Femur (tissue), 1 donor: ENCODE measurements at regions not wholly inside any gene's neighbourhood (a gene's known extent, or its start where the extent isn't known, plus 50 kb on each side); places are given as distances from the start of the nearest gene placed in this dataset.

ENCODE experiments used
- DNase-seq: peaks from one replicate; pipeline ENCODE4 v3.0.0-alpha.2; 2017

DNA sequence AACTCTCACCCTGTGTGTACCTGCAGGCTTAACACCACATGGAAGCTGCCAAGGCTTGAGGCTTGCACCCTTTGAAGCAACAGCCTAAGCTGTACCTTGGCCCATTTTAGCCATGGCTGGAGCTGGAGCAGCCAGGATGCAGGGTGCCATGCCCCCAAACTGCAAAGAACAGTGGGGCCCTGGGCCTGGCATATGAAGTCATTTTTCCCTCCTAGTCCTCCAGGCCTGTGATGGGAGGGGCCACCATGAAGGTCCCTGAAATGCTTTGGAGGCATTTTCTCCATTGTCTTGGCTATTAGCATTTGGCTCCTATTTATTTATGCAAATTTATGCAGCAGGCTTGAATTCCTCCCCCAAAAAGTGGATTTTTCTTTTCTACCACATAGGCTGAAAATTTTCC is 238.4 kb downstream of the CDCA7 start:
- no peak for DNase-seq

DNA sequence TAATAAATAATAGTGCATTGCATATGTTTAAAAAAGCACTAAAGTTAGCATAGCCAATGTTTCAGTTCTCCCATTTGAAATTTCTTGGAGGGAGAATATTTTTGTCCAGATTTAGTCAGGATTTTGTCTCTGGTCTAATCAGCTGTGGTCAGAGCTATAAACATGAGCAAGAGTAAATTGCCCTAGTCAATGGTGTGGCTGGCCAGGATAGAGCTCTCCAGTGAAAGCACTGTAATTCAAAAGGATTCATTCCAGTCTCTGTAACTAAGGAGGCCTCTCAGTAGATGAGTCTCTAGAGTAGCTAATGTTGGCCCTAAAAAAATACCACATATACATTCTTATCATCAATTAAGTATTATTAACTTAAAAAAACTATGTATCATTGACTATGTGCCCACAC is 241.6 kb downstream of the CDCA7 start:
- no peak for DNase-seq

DNA sequence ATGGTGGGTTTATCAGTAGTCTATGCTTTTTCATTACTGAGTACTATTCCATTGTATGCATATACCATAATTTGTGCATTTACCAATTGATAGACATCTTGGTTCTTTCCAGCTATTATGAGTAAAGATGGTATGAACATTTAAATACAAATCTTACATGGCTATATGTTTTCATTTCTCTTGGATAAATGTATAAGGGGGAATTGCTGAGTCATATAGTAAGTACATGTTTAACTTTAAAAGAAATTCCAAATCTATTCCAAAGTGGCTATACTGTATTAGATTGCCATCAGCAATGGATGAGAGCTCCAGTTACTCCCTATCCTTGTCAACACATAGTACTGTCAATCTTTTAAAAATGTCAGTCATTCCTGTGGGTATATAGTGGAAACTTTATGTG is 243.9 kb downstream of the CDCA7 start:
- no peak for DNase-seq

DNA sequence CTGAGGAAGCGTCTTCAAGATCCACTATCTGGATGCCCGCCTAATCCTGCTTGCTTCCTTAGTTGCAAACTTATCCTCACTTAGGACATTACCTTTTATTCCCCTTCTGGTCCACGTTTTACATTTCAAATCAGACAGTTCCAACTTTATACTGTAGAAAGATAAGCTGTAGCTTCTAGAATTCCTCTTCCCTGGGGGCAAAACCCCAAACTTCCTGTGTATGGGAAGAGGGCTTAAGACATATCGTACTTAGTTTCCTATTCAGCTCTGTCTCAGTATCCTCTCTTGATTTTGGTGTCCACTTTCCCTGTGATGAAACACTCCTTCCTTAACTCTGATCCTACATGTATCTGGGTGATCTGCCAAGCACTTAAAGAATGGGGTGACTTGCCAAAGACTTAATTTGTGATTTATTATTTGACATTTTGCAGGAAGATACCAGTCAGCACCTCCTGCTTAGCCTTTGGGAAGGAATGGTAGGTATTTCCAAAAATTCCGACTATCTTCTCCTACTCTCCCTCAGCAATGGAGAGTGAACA is 245.2 kb downstream of the CDCA7 start:
- no peak for DNase-seq

DNA sequence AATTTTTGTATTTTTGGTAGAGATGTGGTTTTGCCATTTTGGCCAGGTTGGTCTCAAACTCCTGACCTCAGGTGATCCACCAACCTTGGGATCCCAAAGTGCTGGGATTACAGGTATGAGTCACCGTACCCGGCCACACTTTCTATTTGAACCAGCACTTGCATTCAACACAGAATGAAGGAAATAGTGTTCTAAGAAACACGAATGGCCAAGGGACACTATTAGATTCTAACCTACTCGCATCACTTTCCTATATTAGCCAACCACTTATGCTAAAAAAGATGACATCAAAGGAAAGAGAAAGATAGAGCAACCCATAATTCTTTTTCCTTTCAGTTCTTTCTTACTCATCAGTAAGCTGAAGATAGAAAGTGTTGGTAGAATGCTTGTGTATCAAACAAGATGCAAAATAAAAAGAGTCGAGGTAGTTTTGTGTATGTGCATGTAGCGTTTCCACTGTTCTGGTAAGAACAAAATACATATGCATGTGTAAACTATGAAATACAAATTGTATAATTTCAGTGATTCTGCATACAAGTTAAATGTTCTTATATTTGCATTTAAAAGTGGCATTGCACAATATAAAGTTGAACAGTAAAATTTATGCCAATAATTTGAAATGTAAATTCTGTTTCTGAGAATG is 247.6 kb downstream of the CDCA7 start:
- DNase-seq, result no peak

DNA sequence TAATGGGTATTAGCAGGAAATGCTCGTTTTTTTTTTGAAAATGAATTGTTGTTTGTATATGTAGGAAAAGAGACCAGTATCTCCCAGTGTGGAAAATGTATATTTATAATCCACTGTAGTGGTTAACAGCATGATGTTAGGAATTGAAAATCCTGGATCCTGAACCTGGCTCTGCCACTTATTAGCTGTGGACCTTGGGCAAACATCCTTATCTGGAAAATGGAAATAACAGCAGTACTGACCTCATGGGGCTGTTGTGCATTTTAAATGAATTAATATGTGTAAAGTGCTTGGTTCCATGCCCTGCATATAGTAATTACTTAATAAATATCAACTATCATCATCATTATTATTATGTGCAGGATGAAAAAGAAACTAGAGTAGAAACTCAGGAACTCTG is 251.3 kb downstream of the CDCA7 start:
- DNase-seq, result no peak

DNA sequence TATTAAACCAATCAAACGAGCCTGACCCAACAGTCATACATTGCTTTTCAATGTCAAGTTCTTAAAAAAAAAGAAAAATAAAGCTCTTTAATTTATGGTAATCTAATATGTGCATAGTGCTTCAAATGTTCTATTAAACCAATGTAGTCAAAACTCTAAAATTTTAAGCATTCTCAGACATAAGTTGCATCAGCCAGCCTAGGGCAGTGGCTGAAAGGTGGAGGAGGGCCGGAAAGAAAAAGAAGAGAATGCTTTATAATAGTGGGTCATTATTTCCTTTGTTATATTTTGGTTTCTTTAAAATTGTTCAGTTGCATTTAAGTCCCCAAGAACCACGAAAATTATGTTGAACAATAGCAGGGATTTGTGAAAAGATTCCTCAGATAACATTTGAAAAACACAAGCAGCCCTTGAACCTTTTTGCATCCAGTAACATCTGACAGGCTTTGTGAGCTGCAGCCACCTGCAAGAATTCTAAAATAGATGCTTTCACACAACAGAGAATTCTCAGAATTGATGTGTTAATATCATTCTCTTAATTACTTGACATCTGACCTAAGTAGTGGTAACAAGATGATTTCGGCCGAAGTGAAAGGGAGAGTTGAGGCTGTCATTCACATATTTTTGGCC is 252.1 kb downstream of the CDCA7 start:
- DNase-seq, result no peak

DNA sequence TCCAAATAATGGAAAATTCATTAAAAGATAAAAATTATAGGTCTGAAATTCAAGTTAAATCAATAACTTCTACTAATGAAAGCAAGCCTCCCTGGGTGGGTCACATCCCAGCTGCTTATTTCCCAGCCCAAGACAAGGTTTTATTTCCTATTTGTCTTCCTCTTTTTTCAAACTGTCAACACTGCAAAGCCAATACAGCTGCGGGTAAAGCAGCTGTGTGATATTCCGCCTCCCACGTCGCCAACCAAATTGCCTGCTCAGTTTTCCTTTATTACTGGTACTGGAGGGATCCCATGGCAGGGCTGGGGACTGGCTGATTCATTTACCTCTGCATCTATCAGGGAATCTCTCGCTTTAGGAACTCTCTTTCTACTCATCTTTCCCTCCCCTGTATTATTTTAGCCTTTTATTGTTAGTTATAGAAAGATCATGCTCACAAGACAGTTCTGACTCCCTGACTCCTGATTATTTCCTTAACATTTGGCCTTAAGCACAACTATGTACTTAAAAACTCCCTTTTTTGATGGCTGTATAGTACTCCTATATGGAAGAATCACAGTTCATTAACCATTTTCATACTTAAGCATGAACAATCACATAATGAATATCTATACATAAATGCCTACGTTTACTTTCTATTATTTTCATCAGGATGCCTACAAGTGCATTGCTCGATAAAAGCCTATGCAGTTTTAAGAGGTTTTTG is 253.1 kb downstream of the CDCA7 start:
- DNase-seq, result peak; percentile 69

DNA sequence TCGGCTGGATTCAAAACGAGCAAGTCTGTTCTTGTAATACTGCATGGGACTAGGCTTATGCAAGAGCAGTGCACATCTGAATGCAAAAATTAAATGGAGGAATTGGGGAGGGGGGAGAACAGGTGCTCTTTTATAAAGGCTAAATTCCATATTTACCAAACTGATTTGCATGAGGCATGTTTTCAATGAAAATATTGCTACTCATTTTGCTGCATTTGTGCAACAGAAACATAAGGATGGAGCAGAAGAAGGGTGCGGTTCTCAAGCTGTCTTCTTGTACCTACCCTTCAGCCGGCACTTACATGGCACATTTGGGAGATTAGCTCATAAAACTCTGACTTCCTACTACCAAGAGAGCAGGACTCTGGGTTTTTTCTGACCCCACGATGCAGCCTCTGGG is 256.4 kb downstream of the CDCA7 start:
- no peak for DNase-seq

DNA sequence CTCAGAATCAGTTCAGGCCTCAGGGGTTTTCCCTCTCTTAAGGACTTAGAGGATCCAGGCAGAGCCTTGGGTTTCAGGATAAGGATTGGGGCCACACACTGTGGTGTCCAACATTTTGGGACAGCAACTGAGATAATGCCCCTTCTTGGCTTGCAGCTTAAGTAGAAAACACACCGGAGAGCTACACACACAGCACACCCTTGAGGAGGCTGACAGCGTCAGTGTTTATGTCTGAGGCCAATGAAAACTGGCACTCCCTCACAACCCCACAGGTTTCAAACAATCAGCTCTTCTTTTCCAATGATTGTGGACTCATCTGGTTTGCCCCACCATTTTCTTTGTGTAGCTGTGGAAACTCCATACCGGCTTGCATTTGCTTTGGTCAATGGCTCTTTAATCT is 257.7 kb downstream of the CDCA7 start:
- no peak for DNase-seq

DNA sequence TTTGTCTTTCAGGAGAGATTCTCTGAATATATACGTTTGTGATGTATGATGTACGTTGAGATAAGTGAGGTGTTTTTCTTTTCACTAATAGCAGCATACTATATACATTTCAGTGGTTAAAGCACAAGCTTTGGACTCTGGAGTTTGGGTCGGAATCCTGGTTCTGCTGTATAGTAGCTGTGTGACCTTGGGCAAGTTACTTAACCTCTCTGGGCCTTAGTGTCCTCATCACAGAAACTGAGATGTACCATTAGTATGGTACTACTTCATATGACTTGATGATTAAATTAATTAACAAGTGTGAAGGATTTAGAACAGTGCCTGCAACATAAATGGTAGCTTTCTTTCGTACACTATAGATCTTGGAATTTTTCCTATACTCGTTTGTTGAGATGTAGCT is 258.7 kb downstream of the CDCA7 start:
- DNase-seq, result no peak

DNA sequence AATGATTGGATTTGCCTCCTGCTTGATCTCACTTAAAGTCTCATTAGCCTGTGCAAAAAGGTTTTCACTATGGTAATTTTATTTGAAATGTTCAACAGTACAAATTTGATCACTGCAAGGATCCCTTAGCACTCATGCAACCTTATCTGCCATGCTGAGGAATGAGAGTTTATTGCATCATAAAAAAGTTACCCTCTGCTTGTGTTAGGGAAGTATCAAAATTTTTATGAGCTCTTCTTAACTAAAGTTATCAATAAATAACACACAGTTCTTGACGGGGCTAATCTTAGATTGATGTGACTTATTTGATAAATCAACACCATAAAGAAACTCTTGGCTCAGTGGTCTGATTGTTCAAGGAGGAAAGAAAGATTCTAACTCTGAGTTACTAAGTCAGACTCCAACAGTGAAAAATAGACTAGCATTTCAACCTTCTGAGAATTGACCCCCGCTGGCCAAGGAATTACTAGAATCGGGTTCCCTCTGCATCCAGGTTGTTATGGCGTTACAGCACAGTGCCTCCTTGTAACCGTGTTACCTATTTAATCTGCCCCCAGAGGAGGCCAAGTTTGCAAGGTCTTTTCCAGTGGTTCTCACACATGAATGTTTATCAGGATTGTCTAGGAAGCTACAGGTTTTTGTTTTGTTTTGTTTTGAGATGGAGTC is 259.7 kb downstream of the CDCA7 start:
- no peak for DNase-seq

DNA sequence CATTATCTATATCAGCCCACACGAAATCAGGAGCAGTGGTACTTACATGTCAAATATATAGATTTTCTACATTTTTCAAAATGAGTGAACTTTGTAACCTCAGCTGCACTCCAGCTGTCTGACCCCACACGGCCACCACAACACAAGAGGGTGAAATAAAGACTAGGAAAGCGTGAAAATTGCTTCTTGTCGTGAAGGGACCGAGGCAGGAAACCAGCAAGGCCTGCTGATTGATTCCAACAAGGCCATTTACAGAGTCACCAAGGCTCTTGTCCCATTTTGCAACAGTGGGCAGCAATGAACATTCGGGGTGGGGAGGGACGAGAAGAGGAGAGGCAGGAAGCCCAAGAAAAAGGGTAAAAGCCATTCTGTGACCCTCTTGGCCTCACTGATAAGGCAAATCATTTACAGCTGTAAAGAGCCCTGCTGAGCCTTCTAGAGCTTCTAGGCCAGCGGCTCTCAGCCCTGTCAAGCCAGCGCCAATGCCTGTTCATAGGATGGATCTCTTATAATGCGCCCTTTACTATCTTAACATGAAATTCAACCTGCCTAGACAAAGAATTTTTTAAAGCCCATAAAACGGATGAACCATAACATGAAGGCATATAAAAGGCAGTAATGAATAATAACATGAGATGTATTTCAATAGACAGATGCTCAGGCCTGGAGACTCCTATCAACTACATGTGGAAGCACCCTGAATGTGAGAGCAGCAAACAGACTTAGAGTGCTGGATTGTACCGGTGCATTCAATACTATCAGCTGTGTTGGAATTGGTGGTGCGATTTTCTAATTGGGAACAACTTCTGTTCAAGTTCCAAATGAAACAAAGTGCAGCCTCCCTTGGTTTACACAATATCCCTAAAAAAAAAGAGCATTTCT is 269.0 kb downstream of the CDCA7 start:
- no peak for DNase-seq

DNA sequence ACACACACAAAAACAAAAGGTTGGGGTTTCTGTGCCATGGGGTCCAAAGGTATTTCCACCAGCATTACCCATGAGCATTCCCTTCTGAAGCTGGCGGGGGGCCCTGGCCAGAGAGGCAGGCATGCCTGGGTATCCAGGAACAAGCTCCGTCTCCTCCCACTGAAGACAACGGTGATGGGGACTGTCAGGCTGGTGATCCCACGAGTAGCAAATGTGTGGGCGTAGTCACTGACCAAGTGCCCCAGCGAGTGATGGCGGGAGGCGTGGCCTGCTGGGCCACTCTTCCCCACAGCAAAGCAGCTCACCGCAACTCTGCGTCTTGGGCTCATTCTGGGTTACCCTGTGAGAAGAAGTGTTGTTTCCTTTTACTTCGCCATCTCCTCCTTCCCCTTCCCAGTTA is 270.6 kb downstream of the CDCA7 start:
- no peak for DNase-seq

DNA sequence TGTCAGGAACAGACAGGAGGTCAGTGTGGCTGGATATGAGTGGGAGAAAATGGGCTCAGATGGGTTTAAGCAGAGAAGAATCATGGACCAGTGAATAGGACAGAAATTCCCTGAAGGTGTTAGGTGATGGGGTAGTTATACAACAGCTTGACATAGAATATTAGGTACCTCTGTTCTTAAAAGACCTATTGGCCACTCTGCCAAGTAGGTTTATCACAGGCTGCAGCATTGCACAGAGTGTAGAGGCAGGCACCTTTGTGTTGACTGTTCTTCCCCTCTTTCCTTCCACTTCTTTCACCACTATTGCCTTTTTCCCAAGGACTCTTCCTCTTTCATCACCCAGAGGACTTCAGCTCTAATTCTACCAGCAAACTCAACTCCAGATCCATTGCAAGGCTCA is 274.4 kb downstream of the CDCA7 start:
- DNase-seq, result no peak

DNA sequence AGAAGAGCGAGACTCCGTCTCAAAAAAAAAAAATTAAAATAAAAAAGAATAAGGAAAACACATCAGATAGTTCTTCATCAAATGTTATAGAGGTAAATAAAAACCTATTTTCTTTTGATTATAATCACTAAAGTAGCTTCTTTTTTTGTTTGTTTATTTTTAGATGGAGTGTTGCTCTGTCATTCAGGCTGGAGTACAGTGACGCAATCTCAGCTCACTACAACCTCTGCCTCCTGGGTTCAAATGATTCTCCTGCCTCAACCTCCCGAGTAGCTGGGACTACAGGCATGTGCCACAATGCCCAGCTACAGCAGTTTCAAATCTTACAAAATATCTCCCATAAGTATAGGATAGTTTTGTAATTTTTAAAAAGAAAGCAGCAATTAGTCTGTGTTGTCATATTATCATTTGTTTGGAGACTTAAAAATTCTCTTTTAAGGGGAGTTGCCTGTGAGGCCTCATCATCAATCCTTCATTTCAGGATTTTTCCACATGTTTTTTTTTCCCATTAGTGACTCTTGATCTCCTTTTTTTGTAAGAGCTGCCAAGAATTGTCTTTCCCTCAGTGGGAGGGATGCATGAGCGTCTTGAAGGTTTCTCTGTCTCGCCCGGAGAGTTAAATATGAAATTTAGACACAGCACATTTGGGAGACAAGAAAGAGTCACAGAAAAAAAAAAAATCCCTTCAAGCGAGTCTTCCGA is 275.9 kb downstream of the CDCA7 start:
- DNase-seq, result no peak

DNA sequence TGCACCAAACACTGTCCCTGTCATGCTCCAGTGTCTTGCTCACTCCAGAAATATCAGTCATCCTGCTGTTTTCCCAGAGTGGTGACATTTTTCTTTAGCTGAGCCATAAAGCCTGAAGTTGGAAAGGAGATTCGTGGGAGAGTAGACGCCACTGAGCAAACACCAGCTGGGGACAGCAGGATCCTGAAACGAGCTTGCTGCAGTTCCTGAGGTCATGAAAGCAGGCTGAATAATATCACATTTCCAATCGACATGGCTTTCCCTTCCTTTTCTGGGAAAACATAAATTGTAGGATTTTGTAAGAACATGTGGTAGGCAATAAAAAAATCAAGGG is 276.4 kb downstream of the CDCA7 start:
- DNase-seq, result peak; percentile 53

DNA sequence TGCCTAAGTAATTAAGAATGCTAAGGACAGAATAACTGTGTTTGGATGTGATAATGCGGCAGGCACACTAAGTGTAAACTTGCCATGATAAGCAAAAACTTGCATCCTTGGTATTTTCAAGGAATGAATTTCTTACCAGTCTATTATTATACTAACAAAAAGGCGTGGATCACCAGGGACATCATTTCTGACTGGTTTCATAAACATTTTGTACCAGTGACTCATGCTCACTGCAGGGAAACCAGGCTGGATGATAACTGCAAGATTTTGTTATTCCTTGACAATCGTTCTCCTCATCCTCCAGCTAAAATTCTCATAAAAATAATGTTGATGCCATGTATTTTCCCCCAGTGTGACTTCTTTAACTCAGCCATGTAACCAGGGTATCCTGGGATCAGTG is 289.5 kb downstream of the CDCA7 start:
- DNase-seq, result no peak

DNA sequence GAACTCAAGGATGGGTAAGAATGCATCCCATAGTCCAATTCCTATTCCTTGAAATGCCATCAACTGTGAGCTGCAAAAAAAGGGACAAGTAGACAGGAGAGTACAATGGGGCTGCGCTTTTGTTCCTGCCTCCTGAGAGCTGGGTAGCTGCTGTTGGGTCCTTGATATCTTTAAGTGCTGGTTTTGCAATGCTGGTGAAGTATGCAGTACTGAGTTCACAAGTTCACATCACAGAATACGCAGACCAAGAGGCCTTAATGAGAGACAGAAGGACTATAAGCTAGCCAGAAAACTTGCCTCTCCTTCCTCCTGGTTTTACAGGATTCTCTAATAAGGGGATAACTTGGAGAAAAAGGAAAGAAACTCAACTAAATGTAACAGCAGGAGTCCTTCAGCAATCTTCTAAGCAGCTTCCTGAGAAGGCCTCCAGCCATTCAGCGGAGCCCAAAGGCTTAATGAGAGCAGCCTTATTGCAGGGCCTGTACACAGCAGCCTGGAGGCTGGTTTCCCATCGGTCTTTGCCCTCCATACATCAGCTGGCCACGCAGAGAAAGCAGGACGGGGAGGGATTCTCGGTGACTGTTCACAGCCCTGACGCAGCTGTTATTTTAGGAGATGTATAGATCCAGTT is 293.1 kb downstream of the CDCA7 start:
- DNase-seq, result no peak

DNA sequence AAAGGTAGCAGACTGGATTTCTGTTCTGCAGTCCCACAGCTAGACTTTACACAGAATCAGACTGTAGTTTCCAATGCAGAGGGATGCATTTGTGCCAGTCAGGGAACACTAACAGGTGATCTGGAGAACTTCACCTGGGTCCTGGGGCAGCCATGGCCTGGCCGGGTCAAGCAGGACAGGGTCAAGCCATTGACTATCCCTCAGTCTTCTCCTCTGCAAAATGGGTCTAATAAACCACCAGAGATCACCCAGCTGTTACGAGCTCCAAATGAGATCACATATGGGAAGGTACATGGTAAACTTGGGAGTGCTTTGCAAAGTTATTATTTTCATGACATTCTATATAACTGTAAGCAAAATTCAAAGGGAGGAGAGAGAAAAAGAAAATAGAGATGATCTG is 294.1 kb downstream of the CDCA7 start:
- no peak for DNase-seq

DNA sequence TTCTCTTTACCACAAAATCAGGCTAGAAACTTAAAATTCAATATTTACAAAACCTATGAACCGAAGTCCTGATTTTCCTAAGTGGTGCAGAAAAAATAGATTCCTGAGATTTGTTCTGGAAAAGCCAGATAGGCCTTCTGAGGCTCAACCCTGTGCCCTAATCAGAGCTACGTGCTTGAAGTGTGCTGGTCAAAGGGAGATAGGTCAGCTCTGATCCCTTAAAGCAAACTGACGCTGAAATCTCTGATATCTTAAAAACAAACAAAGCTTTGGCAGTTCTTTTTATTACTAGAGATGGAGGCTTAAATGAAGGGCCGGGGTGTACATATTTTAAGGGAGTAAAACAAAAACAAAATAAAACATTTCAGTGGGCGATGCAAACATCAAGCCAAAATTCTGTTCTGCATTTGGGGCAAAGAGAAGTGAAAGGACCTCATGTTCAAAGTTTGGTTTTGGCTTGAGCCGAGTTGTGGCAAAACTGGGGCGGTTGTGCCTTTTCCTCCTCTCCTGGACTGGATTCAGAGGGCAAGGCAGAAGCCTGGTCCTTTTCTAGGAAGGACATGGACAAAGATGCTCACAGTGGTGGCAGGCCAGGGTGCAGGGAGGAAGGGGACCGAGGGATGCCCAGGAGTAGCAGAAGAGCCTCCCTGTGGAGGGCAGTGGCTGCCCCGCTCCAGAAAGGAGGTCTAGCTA is 295.0 kb downstream of the CDCA7 start:
- DNase-seq, result no peak
